HG02610 (cell line): ENCODE measurements at regions not wholly inside any gene's neighbourhood (a gene's known extent, or its start where the extent isn't known, plus 50 kb on each side); places are given as distances from the start of the nearest gene placed in this dataset.
"Not testable (repeated sequence)": the region's sequence is repeated elsewhere in the genome, so short reads cannot be mapped to it uniquely, and the experiment has no call there.

Experiments used
- ATAC-seq: cut with Tn5 transposase; IDR thresholded peaks from one replicate; pipeline ENCODE4 v1.9.1; 2021; ENCODE audit warnings: mild to moderate bottlenecking, moderate library complexity; ENCODE audit not compliant: unreplicated experiment

DNA sequence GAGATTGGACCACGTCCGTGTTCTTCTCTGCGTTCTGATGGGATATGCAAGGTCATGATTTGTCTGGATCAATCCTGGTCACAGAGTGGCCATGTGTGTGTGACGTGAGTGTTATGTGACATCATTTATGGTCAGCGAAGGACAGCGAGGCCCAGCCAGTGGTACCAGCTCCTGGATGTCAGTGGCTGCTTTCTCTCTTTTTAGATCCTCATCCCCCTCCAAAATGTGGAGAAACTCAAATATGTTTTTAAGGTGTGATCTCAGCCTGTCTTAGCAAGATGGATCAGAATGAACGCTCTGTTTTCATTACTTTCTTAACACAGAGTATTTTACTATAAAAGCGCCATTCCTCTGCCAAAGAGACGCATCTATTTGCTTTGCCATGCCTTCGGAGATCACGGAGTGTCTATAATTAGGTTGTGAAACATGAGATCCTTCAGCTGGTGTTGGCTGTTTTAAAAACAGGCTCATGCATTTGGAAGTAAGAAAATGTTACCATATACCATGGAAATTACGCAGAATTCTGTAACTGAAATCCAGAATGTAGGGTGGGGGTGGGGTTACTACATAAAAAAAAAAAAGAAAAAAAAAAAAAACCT is 245.5 kb upstream of the TCERG1L start:
- no peak for ATAC-seq

DNA sequence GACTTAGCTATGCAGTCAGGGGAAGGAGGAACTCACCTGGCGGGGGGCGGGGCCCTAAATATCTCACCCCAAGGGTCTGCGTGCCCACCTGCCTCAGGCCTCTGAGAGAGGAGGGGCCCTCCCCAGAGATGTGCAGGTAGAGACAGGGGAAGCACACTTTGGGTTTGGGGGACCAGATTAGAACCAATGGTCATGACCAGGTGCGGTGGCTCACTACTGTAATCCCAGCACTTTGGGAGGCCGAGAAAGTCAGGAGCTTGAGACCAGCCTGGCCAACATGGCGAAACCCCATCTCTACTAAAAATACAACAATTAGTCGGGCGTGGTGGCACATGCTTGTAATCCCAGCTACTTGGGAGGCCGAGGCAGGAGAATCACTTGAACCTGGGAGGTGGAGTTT is 246.4 kb upstream of the TCERG1L start:
- ATAC-seq = not testable (repeated sequence)

GRCh38 chr10:131559450-131559911 is 248.0 kb upstream of the TCERG1L start:
- no peak for ATAC-seq

DNA sequence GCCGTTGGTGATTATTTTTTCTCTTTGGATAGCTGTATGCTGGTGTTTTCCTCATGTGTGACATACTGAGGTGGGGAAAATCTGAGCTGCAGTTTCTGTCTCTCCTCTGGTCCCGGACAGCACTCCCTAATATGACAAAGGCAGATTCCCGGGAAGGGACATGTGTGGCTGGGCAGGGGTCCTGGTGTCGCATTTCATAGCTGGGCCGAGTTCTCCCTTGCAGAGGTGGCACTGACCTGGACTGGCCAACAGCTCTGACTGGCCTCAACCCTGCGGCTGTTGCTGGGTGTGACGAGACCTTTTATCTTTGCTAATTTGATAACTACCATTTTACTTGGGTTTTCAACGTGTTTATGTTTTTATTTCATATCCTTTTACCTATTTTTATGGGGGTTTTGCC is 248.6 kb upstream of the TCERG1L start:
- ATAC-seq = no peak

- no peak for ATAC-seq
These were observed 249.3 kb upstream of the TCERG1L start for GRCh38 chr10:131560706-131561355.

DNA sequence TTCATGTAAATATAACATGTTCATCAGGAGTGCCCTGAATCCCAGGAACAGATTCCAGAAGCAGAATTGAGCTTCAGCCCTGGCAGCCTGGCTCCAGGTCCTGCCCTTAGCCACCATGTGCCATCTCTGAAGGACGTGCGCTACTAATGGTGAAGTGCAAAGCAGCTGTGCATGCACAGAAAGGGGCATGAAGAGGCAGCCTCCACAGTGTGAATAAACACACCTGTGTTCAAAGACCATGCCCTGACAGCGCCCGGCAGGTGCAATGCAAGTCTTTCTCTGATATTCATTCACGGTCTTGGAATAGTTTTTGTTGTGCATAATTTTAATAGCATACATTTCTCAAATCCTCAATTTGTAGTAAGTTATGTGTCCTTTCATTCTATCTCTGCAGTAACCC is 250.4 kb upstream of the TCERG1L start:
- ATAC-seq = no peak

- ATAC-seq = no peak
These were observed 251.9 kb upstream of the TCERG1L start for GRCh38 chr10:131563411-131563810.

DNA sequence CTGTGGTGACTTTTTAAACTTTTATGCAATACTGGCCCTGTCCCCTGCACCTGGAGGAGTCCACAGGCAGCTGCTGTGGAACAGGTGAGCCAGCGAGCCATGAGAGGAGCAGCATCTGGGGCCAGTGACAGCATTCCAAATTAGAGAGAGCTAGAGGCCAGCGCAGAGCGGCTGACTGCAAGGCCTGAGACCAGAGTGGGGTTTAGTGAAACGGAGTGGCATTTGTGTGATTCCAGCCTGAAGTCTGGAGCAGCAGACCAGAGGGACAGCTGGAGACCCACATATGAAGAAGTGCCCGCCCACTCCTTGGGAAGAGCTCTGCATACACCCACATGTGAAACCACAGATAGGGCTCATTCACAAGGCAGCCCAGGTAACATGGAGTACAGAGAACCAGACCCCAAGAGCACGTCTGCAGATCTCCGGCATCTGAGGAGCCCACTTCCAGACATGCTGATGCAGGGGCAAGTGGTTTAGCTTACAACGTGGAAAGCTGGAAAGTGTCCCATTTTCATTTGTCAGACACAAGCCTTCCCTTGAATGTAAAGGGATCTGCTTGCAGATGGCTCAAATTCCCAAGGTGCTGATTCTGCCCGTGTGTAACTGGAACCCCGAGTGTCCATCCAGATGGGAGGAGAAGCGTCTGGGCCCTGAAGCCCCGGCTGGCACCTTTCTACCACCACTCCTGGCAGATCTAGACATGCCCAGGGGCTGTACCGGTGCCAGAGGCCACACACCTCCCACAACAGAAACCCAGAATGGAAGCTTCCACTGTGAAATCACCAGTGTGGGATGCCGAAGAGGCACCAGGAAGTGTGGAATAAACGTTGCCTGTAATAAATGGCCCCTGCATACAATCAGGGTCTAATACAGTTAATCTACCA is 256.0 kb upstream of the TCERG1L start:
- ATAC-seq = no peak

GRCh38 chr10:131568866-131569265 is 257.3 kb upstream of the TCERG1L start:
- no peak for ATAC-seq

GRCh38 chr10:131569851-131570715 is 258.6 kb upstream of the TCERG1L start:
- ATAC-seq = no peak

GRCh38 chr10:131570716-131571307 is 259.3 kb upstream of the TCERG1L start:
- no peak for ATAC-seq

- no peak for ATAC-seq
These were observed 259.8 kb upstream of the TCERG1L start for GRCh38 chr10:131571346-131571745.

DNA sequence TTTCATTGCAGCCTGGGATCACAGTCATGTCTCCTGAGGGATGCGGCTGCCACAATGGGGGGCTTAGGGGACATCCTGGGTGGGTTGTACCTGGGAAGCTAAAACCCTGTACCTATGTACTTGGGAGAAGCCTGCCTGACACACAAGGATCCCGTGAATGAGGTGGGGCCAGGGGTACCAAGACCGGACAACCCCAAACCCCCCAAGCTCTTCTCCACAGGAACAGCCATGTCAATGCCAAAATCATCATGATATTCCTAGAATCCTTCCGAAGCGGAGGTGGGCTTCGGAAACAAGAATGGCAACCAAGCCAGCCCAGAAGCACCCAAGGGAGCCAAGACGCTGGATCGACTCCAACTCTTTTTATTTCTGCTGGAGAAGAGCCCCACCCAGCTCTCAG is 260.3 kb upstream of the TCERG1L start:
- no peak for ATAC-seq

GRCh38 chr10:131573256-131573655 is 261.7 kb upstream of the TCERG1L start:
- no peak for ATAC-seq

GRCh38 chr10:131573707-131574106 is 262.2 kb upstream of the TCERG1L start:
- ATAC-seq = no peak

- no peak for ATAC-seq
These were observed 262.8 kb upstream of the TCERG1L start for GRCh38 chr10:131574363-131574706.

DNA sequence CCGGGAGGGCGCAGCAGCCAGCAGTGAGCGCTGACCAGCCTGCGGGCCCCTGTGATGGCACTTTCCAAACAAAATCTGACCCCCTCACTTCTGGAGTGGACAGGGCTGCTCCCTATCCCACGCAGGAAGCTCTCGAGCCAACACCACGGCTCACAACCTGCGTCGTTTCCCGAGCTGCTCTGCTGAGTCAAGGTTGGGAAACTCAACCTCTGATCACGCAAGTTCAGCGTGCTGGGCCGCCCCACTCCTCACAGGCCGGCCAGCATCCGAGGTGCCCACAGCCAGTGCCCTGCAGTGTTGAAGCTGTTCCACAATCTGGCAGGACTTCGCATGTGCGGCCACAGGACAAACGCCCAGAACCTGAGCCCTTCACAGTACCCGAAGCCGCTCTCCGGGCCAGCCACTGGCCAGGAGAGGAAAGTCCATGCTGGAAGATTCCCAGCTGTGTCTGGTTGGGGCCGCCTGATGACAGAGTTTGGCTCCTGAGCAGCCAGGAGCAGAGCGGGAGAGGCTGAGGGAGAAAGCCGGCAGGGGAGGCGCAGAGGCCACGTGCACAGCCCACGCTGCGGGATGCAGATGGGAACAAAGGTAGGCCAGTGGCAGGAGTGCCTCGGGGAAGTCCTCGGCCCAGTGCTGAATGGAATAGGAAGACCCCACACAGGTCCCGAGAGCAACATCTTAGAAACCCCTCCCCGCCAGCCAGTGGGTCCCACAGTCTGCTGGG is 263.3 kb upstream of the TCERG1L start:
- no peak for ATAC-seq

- ATAC-seq = no peak
These were observed 264.4 kb upstream of the TCERG1L start for GRCh38 chr10:131575877-131576276.

GRCh38 chr10:131576341-131577177 is 265.0 kb upstream of the TCERG1L start:
- ATAC-seq = no peak
